Left lung (tissue), 4 donors: ENCODE measurements at regions not wholly inside any gene's neighbourhood (a gene's known extent, or its start where the extent isn't known, plus 50 kb on each side); places are given as distances from the start of the nearest gene placed in this dataset.

Experiments
- ATAC-seq: fragments of 200-7000 bp; cut with Tn5 transposase; one replicate; pipeline ENCODE4 v1.9.1; 2020; ENCODE audit warnings: moderate library complexity
- DNase-seq, 4 donors: peaks; one replicate each; pipeline ENCODE4 v3.0.0-alpha.2; 2013 to 2020
- H3K27ac ChIP-seq, 2 donors: fragments of 200-600 bp; sonication (generic) in 1 of 2; one replicate each; pipeline versions ENCODE4 v1.5.0 to v1.8.0; 2020 to 2021
- H3K27me3 ChIP-seq, 2 donors: fragments of 200-600 bp; sonication (generic) in 1 of 2; one replicate each; pipeline versions ENCODE4 v1.5.0 to v1.8.0; 2020 to 2021
- H3K36me3 ChIP-seq, 2 donors: fragments of 200-600 bp; sonication (generic) in 1 of 2; one replicate each; pipeline versions ENCODE4 v1.5.0 to v1.8.0; 2020 to 2021
- H3K4me1 ChIP-seq, 2 donors: fragments of 200-600 bp; one replicate each; pipeline ENCODE4 v1.8.0; 2021
- H3K4me3 ChIP-seq, 2 donors: fragments of 200-600 bp; sonication (generic) in 1 of 2; one replicate each; pipeline versions ENCODE4 v1.5.0 to v1.8.0; 2020 to 2021; ENCODE audit warnings: mild to moderate bottlenecking in 1 of 2
- H3K9me3 ChIP-seq, 2 donors: fragments of 200-600 bp; sonication (generic) in 1 of 2; one replicate each; pipeline versions ENCODE4 v1.5.0 to v1.8.0; 2020 to 2021
- intact Hi-C, 2 donors: fragments of 100-400 bp; cut with DNase I; formaldehyde crosslinking; loops; one replicate each; pipeline versions ENCODE4 v1.11.2 to v1.14.2; 2022
- TF ChIP-seq, protein P1 (sequence below), 2 donors: fragments of 200-600 bp; sonication (generic) in 1 of 2; IDR thresholded peaks; one replicate each; pipeline versions ENCODE4 v1.5.0 to v1.8.0; 2021; ENCODE audit warnings: antibody characterized with exemption in 2 of 2
- donor health status: DM: no; HTN: yes; CAD: no.
- donor health status: DM: no; HTN: no; CAD: no.

DNA sequence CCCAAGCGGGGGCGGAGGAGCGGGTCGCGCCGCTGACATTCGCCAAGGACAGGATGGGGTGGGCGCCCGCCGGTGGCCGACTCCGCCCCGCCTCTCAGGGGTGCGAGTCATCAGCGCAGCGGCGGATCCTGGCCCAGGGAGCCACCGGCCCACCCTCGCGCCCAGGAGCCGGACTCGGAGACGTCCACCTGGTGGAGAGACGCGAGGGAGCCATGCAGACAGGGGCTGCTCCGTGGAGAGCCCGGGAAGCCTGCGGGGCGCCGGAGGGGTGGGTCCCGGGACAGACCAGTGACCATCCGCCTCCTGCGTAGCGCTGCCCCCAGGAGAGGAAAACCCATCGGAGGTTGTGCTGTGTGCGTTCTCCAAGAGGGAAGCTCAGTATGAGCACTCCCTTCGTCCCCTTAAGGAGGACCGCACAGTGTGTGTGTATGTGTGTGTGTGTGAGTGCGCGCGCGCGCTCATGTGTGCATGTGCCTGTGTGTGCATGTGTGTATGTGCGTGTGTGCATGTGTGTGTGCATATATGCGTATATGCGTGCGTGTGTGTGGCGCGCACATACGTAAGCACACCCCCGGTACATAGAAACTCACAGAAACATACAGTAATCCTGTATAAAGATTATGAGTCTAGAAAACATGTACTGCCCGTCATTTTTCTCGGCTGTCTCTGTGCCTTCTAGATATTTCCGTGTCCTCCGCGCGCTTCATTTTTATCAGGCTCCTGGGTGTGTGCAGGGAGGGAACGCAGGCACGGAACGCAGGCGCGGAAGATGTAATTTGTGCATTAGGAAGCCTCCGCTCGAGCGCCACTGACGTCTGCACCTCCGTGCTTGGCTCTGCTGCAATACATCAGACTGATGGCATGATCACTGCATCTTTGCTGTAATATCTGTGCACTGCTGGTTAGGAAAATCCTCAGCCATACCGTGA, 158.9 kb downstream of the TBXT start:
- Histone ChIP-seq H3K4me1 (no peaks in the 10 kb centered on the region), H3K27ac (no peak overlapping the region), H3K9me3 (no peaks in the 10 kb centered on the region), H3K4me3 (no peak overlapping the region), H3K36me3 (no peaks in the 10 kb centered on the region), H3K27me3 (peaks cover 28 to 87% of the 10 kb centered on the region in 2 donors)
- DNase-seq, result peak in 1 of 4 donors; percentile 27
- intact Hi-C loops, result no loop called here
- TF ChIP-seq, protein P1, sequence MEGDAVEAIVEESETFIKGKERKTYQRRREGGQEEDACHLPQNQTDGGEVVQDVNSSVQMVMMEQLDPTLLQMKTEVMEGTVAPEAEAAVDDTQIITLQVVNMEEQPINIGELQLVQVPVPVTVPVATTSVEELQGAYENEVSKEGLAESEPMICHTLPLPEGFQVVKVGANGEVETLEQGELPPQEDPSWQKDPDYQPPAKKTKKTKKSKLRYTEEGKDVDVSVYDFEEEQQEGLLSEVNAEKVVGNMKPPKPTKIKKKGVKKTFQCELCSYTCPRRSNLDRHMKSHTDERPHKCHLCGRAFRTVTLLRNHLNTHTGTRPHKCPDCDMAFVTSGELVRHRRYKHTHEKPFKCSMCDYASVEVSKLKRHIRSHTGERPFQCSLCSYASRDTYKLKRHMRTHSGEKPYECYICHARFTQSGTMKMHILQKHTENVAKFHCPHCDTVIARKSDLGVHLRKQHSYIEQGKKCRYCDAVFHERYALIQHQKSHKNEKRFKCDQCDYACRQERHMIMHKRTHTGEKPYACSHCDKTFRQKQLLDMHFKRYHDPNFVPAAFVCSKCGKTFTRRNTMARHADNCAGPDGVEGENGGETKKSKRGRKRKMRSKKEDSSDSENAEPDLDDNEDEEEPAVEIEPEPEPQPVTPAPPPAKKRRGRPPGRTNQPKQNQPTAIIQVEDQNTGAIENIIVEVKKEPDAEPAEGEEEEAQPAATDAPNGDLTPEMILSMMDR (IDR thresholded peaks at IDR 0.05), result no peak
- peak; percentile 14 for ATAC-seq

DNA sequence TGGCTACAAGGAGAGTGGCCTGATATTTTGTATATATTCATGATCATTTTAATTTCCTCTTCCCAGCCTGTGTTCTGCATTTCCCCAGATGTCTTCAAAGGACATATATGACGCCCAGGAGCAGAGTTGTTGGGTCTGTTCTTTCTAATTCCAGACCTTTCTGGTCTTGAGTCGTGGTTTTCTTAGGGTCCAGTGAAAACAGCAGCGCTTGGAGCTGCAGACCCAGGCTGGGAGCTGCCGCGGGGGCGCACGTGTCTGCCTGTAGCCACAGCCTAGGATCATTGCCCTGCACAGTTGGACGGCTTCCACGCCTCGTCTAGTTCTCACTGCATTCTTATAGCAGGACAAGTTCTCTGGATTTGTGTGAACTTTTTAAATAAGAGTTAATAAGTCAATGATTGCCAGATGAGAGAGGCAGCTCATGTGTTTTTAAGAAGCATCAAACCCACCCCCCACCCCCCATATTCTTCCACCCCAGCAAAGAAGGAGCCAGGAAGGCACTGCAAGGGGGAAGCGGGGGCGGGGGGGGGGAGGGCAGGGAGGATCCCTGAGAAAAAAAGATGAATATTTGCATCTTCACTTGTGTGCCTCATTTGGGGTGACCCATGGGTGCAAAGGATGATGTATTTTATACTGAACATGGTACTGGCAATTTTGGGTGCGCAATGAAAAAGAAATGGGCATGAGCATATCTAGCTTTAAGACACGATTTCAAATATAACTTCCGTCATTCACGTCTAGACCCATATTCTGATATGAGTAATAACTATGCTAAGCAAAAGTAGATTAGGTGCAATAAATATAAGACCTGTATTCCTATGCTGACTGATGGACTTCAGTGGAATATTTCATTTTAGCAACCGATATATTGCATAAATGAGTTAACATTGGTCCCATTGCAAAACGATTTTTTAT, 160.0 kb downstream of the TBXT start:
- no peaks in the 10 kb centered on the region for H3K36me3 ChIP-seq
- no peak for ATAC-seq
- no peaks in the 10 kb centered on the region for H3K4me1 ChIP-seq
- H3K9me3 ChIP-seq, result no peaks in the 10 kb centered on the region
- DNase-seq, result peak in 1 of 4 donors; percentile 73
- H3K27me3 ChIP-seq, result peaks cover 28 to 85% of the 10 kb centered on the region in 2 donors
- TF ChIP-seq, protein P1 (IDR thresholded peaks at IDR 0.05), result no peak
- H3K4me3 ChIP-seq, result no peak overlapping the region
- intact Hi-C loops, result no loop called here
- H3K27ac ChIP-seq, result no peak overlapping the region

DNA sequence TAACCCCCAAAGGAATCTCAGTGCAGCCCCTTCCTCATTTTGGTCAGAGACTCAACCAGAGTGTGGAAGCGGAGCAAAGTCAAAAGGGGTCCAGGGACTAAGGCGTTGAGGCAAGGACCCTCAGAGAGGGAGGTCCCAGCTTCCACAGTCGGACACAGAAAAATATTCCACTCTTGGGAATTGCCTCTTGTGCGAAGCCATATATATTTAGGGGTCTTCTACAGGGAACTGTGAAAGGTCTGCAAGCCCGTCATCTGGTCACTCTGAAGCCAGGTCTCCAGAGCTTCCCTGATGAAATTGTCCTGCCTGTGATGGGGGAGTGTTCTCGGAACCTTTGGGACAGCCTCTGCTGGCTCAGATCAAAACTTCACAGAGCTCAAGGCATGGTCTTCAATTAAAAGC, 160.8 kb downstream of the TBXT start:
- no peak for ATAC-seq

GRCh38 chr6:166005944-166006899, 161.4 kb downstream of the TBXT start:
- DNase-seq, result peak in 2 of 4 donors; percentile 69 to 75
- TF ChIP-seq, protein P1 (IDR thresholded peaks at IDR 0.05), result no peak
- no peak overlapping the region for H3K4me3 ChIP-seq
- H3K27ac ChIP-seq, result no peak overlapping the region
- H3K36me3 ChIP-seq, result no peaks in the 10 kb centered on the region
- peaks cover 28 to 81% of the 10 kb centered on the region in 2 donors for H3K27me3 ChIP-seq
- intact Hi-C loops, result no loop called here
- no peaks in the 10 kb centered on the region for H3K4me1 ChIP-seq
- H3K9me3 ChIP-seq, result no peaks in the 10 kb centered on the region
- ATAC-seq, result peak; percentile 75

More for the DNA sequence above, 160.8 kb downstream of the TBXT start:
- no peak overlapping the region for H3K27ac ChIP-seq
- H3K4me1 ChIP-seq, result no peaks in the 10 kb centered on the region
- DNase-seq, result no peak
- no peak overlapping the region for H3K4me3 ChIP-seq
- no peaks in the 10 kb centered on the region for H3K36me3 ChIP-seq
- TF ChIP-seq, protein P1 (IDR thresholded peaks at IDR 0.05), result no peak
- H3K27me3 ChIP-seq, result peaks cover 28 to 87% of the 10 kb centered on the region in 2 donors
- no peaks in the 10 kb centered on the region for H3K9me3 ChIP-seq
- intact Hi-C loops, result no loop called here
